Uterus (tissue), 3 donors: ENCODE measurements at regions not wholly inside any gene's neighbourhood (a gene's known extent, or its start where the extent isn't known, plus 50 kb on each side); places are given as distances from the start of the nearest gene placed in this dataset.

Source experiments
- DNase-seq, 2 donors: peaks; one replicate each; pipeline ENCODE4 v3.0.0-alpha.2; 2019 to 2020
- H3K27ac ChIP-seq, 2 donors: fragments of 200-600 bp; sonication (generic); 1 replicate in 1 of 2; 2 replicates in 1 of 2; pipeline ENCODE4 v1.5.1; 2016 to 2018
- H3K27me3 ChIP-seq, 2 donors: fragments of 200-600 bp; sonication (generic); one replicate each; pipeline ENCODE4 v1.5.1; 2018 to 2019; ENCODE audit warnings: control low read depth in 1 of 2
- H3K36me3 ChIP-seq, 2 donors: fragments of 200-600 bp; sonication (generic); one replicate each; pipeline ENCODE4 v1.5.1; 2019; ENCODE audit warnings: control low read depth in 1 of 2
- H3K4me1 ChIP-seq, 2 donors: fragments of 200-600 bp; sonication (generic); one replicate each; pipeline ENCODE4 v1.5.1; 2018 to 2019; ENCODE audit warnings: control low read depth in 1 of 2
- H3K4me3 ChIP-seq, 2 donors: fragments of 200-600 bp; sonication (generic); 1 replicate in 1 of 2; 2 replicates in 1 of 2; pipeline ENCODE4 v1.5.1; 2018 to 2019; ENCODE audit warnings: mild to moderate bottlenecking in 1 of 2
- H3K9me3 ChIP-seq, 2 donors: fragments of 200-600 bp; sonication (generic); one replicate each; pipeline ENCODE4 v1.5.1; 2019; ENCODE audit warnings: control low read depth in 1 of 2
- POLR2A ChIP-seq, 2 donors: fragments of 450-650 bp; IDR thresholded peaks; one replicate each; pipeline ENCODE4 v1.6.1; 2016; ENCODE audit warnings: antibody characterized with exemption in 2 of 2, mild to moderate bottlenecking in 1 of 2, moderate library complexity in 1 of 2
- intact Hi-C: fragments of 100-400 bp; cut with DNase I; formaldehyde crosslinking; loops from one replicate; pipeline ENCODE4 v1.15.1; 2023; ENCODE audit warnings: low total_unique reads
- TF ChIP-seq, protein P1 (sequence below), 4 experiments: fragments of 200-600 bp in 2 of 4; fragments of 450-650 bp in 2 of 4; sonication (generic) in 2 of 4; IDR thresholded peaks; one replicate each; pipeline ENCODE4 v1.5.1; 2016 to 2019; ENCODE audit warnings: antibody characterized with exemption in 4 of 4, mild to moderate bottlenecking in 2 of 4, moderate library complexity in 1 of 4
- donor health status: DM: yes; HTN: yes; CAD: no.

DNA sequence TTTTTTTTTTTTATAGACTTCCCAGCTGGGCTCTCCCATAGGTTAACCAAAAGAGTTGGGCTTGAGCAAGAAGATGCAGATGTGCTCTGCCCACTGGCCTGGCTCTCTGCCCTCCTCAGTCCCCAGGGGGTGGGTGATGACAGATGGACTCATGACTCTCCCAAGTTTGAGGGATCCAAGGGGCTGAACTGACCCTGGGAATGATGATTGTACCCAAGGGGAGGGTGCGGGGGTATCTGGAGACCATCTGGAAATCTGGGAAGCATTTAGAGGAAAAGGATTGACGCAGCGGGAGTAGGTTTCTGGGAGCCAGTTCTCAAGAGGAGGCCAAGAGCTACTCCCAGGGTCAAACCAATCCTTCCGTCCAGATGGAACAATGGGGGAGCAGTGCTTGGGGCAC, 330.8 kb downstream of the CYP26B1 start:
- Histone ChIP-seq H3K27ac (no peak overlapping the region), H3K36me3 (no peaks in the 10 kb centered on the region), H3K27me3 (no peaks in the 10 kb centered on the region), H3K4me3 (no peak overlapping the region), H3K4me1 (no peaks in the 10 kb centered on the region), H3K9me3 (no peaks in the 10 kb centered on the region)
- intact Hi-C loops: no loop called here
- no peak for DNase-seq
- TF ChIP-seq, protein P1, sequence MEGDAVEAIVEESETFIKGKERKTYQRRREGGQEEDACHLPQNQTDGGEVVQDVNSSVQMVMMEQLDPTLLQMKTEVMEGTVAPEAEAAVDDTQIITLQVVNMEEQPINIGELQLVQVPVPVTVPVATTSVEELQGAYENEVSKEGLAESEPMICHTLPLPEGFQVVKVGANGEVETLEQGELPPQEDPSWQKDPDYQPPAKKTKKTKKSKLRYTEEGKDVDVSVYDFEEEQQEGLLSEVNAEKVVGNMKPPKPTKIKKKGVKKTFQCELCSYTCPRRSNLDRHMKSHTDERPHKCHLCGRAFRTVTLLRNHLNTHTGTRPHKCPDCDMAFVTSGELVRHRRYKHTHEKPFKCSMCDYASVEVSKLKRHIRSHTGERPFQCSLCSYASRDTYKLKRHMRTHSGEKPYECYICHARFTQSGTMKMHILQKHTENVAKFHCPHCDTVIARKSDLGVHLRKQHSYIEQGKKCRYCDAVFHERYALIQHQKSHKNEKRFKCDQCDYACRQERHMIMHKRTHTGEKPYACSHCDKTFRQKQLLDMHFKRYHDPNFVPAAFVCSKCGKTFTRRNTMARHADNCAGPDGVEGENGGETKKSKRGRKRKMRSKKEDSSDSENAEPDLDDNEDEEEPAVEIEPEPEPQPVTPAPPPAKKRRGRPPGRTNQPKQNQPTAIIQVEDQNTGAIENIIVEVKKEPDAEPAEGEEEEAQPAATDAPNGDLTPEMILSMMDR (IDR thresholded peaks at IDR 0.05): no peak
- no peak for TF ChIP-seq POLR2A (IDR thresholded peaks at IDR 0.05)

DNA sequence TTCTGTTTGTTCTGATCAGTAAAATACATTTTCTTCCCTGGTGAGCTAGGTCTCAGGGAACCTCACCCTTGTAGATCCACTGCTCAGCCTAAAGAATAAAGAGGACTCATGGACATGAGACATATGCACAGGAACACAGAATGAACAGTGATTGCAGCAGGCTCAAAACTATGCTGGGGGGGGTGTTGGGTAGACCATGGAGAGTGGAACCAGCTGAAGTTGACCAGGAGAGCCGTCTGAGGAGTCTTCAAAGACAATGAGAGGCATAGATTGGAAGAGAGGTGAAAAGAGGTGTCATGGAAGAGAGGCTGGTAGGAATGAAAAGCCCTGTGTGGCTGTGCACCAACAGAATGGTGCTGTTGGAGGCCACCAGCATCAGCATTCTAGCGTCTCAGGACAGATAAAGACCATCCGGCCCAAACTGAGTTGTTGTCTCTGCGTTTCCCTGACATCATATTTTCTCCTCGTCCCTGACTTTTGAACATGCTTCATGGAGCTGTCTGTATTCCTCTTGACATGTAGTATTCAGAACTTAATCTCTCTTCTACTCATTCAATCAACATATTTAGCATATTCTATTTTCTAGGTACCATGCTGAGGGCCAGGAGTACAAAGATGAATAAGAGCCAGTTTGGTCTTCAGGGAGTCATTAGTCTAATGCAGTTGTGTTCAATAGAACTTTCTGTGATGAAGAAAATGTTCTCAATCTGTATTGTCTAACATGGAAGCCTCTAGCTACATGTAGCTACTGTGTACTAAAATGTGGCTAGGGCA, 331.8 kb downstream of the CYP26B1 start:
- no peak overlapping the region for H3K27ac ChIP-seq
- H3K27me3 ChIP-seq: no peaks in the 10 kb centered on the region
- no peaks in the 10 kb centered on the region for H3K36me3 ChIP-seq
- H3K4me1 ChIP-seq: no peaks in the 10 kb centered on the region
- no peak for TF ChIP-seq POLR2A (IDR thresholded peaks at IDR 0.05)
- TF ChIP-seq, protein P1 (IDR thresholded peaks at IDR 0.05): no peak
- no peak overlapping the region for H3K4me3 ChIP-seq
- no peaks in the 10 kb centered on the region for H3K9me3 ChIP-seq
- intact Hi-C loops: no loop called here
- no peak for DNase-seq

DNA sequence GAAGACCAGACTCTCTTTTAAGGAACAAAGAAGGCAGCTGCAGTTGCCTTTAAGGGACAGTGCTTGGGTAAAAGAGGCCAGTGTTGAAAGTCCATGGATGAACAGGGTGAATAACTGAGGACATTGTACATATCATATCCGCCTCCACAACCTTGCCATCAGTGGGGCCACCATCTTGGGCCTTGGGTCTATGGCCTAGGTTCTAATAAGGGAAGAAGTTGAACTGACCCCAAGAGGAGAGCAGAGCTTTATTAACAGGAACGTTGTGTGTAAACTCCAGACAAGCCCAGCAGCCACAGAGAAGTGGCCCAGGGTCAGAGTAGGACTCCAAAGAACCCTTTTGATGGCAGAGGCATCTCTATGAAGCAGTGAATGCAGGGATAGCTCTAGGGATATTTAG, 332.8 kb downstream of the CYP26B1 start:
- H3K9me3 ChIP-seq: no peaks in the 10 kb centered on the region
- DNase-seq: no peak
- no peak overlapping the region for H3K27ac ChIP-seq
- no peak for TF ChIP-seq POLR2A (IDR thresholded peaks at IDR 0.05)
- TF ChIP-seq, protein P1 (IDR thresholded peaks at IDR 0.05): no peak
- intact Hi-C loops: no loop called here
- no peaks in the 10 kb centered on the region for H3K4me1 ChIP-seq
- H3K27me3 ChIP-seq: no peaks in the 10 kb centered on the region
- no peaks in the 10 kb centered on the region for H3K36me3 ChIP-seq
- H3K4me3 ChIP-seq: no peak overlapping the region

DNA sequence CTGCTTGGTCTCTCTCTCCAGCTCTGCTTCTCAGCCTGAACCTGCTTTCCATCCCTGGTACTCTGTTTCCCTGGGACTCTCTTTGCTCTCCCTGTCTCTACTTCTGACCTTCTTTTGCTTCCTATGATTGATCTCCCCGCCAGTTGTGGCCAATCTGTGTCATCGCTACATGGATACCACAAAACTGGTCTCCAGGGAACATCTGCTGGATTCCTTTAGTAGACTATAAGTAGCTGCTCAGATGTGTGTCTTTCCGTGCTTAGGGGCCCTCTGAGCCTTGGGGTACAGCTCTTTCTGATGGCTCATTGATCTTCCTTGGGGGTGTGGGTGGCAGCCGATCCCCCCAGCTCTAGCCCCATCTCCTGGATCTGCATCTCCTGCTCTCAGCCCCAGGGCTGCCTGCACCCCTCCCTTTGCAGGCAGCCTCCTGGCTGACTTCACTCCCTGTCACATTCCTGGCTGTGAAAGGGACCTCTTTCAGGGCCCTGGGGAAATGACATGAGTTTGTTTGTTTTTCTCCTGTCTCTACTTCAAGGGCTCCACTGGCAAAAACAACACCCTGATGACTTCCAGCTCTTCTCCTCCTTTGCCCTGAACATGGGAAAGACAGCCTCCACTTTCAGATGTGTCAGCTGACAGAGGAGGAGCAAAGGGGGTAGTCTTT, 333.7 kb downstream of the CYP26B1 start:
- H3K4me3 ChIP-seq: no peak overlapping the region
- H3K9me3 ChIP-seq: no peaks in the 10 kb centered on the region
- intact Hi-C loops: no loop called here
- H3K4me1 ChIP-seq: no peaks in the 10 kb centered on the region
- H3K36me3 ChIP-seq: no peaks in the 10 kb centered on the region
- H3K27me3 ChIP-seq: no peaks in the 10 kb centered on the region
- H3K27ac ChIP-seq: no peak overlapping the region
- TF ChIP-seq, protein P1 (IDR thresholded peaks at IDR 0.05): no peak
- no peak for TF ChIP-seq POLR2A (IDR thresholded peaks at IDR 0.05)
- DNase-seq: no peak

DNA sequence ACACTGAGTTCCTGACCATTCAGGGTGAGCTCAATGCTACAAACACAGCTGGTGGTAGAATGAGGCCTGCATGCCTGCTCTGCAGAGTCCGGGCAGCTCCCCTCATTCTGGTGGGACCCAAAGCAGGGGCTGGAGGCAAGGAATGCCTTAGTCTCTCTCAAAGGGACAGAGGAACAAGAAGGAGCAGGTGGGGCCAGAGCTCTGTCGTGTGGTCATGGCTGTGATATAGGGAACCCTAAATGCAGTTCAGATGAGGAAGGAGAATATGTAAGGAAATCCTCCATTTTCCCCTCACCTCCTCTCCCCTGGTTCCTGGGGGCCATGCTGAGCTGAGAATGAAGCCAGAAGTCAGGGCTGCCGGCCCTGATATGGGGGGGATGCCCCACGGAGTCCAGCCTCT, 334.3 kb downstream of the CYP26B1 start:
- H3K27ac ChIP-seq: no peak overlapping the region
- H3K4me1 ChIP-seq: no peaks in the 10 kb centered on the region
- no peak for DNase-seq
- no peaks in the 10 kb centered on the region for H3K9me3 ChIP-seq
- intact Hi-C loops: no loop called here
- H3K4me3 ChIP-seq: no peak overlapping the region
- H3K36me3 ChIP-seq: no peaks in the 10 kb centered on the region
- TF ChIP-seq, protein P1 (IDR thresholded peaks at IDR 0.05): no peak
- no peak for TF ChIP-seq POLR2A (IDR thresholded peaks at IDR 0.05)
- no peaks in the 10 kb centered on the region for H3K27me3 ChIP-seq
